BJ (cell line): ENCODE measurements at regions not wholly inside any gene's neighbourhood (a gene's known extent, or its start where the extent isn't known, plus 50 kb on each side); places are given as distances from the start of the nearest gene placed in this dataset.

Source experiments
- CTCF ChIA-PET: fragments of 350-600 bp; formaldehyde crosslinking; extraction: SDS; loops from one replicate; lab custom pipeline; 2021; ENCODE audit warnings: antibody characterized with exemption, inconsistent platforms; lab: Yijun Ruan, JAX
- POLR2A ChIA-PET: fragments of 300-600 bp; sonication (Branson Sonifier 250); formaldehyde crosslinking; extraction: SDS; loops from one replicate; lab custom pipeline; 2021; ENCODE audit warnings: antibody characterized with exemption; lab: Charles Lee
- DNase-seq: peaks from one replicate; pipeline ENCODE4 v3.0.0-alpha.2; 2011; ENCODE audit warnings: low read depth
- H3K27me3 ChIP-seq: 2 replicates; pipeline ENCODE4 v1.6.0; 2011; ENCODE audit warnings: low read length; ENCODE audit not compliant: control insufficient read depth, insufficient read depth
- H3K36me3 ChIP-seq: 2 replicates; pipeline ENCODE4 v1.5.1; 2011; ENCODE audit warnings: low read length; ENCODE audit not compliant: control insufficient read depth, insufficient read depth
- H3K4me3 ChIP-seq: 2 replicates; pipeline ENCODE4 v1.5.1; 2011; ENCODE audit warnings: low read depth, mild to moderate bottlenecking, control low read depth, low read length
- CTCF ChIP-seq: IDR thresholded peaks from 2 replicates; pipeline ENCODE4 v1.5.1; 2011; ENCODE audit warnings: low read depth, mild to moderate bottlenecking, control low read depth, inconsistent platforms, low read length, moderate library complexity; ENCODE audit not compliant: insufficient read depth

DNA sequence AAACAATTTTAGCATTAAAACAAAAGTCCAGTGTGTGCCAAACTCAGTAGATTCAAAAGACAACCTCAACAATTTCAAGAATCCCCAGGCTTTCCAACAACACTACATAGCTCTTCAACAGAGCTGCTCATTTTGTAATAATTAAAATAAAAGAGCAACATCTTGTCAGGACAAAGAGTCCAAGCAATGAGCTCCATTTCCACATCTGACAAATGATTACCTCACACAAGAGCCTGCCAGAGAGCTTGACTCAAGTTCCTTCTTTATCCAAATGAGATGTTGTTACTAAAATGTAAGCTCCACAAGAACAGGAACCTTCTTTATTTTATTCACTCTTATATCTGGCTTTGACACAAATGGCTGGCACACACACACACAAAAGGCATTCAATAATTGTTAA lies 449.8 kb downstream of the HACE1 start:
- no peak for TF ChIP-seq CTCF

DNA sequence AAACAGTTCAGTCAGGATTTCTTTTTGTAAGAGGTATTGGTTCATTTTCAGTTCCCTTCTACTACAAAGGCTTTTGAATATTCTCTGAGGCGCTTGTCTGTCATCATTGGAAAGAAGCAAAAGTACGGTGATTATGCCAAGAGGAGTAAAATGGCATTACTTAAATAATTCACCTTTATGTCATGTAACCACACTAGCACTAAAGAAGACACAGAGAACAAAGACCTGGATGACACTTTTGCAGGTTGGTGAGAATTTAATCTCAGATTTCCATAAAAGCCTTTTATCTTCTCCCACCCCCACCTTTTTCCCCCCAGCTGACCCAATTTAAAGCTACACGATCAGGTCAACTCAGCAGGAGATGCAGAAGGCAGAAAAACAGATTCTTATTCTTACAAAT lies 451.8 kb downstream of the HACE1 start:
- POLR2A ChIA-PET, result no interaction called here
- no peak for TF ChIP-seq CTCF
- no peak for DNase-seq
- CTCF ChIA-PET, result no interaction called here
- Histone ChIP-seq H3K36me3 (no peaks in the 10 kb centered on the region), H3K27me3 (no peaks in the 10 kb centered on the region), H3K4me3 (no peak overlapping the region)

More for the DNA sequence above, 449.8 kb downstream of the HACE1 start:
- Histone ChIP-seq H3K27me3 (no peaks in the 10 kb centered on the region), H3K36me3 (no peaks in the 10 kb centered on the region), H3K4me3 (no peak overlapping the region)
- no peak for DNase-seq
- CTCF ChIA-PET, result no interaction called here
- POLR2A ChIA-PET, result no interaction called here

GRCh38 chr6:104404377-104404776 lies 455.3 kb downstream of the HACE1 start:
- CTCF ChIA-PET, result no interaction called here
- H3K27me3 ChIP-seq, result no peaks in the 10 kb centered on the region
- no peaks in the 10 kb centered on the region for H3K36me3 ChIP-seq
- no peak for TF ChIP-seq CTCF
- no peak overlapping the region for H3K4me3 ChIP-seq
- POLR2A ChIA-PET, result no interaction called here
- no peak for DNase-seq

DNA sequence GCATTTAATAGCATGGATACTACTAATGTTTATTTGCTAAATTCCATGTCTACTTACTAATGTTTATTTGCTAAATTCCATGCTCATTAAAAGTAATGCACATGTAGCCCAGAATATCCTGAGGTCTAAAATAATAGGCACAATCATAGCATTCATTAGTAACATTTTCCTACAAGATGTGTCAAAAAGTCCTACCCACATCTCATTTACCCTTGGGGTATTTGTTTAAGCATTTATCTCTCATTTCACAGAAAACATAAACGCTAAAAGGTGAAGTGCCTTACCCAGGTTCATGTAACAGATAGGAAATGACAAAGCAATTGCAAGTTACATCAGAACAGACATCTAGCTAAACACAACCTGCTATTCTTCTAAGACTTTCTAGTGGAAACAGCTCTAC lies 457.1 kb downstream of the HACE1 start:
- CTCF ChIA-PET, result no interaction called here
- no peaks in the 10 kb centered on the region for H3K27me3 ChIP-seq

GRCh38 chr6:104401926-104402325 lies 457.8 kb downstream of the HACE1 start:
- no peak for DNase-seq
- Histone ChIP-seq H3K36me3 (no peaks in the 10 kb centered on the region), H3K4me3 (no peak overlapping the region), H3K27me3 (no peaks in the 10 kb centered on the region)
- ChIA-PET POLR2A (no interaction called here), CTCF (no interaction called here)
- no peak for TF ChIP-seq CTCF

More for the DNA sequence above, 457.1 kb downstream of the HACE1 start:
- no peak overlapping the region for H3K4me3 ChIP-seq
- no peaks in the 10 kb centered on the region for H3K36me3 ChIP-seq
- POLR2A ChIA-PET, result no interaction called here
- DNase-seq, result peak; percentile 65
- no peak for TF ChIP-seq CTCF
